ENCODE measurements at regions not wholly inside any gene's neighbourhood (a gene's known extent, or its start where the extent isn't known, plus 50 kb on each side); places are given as distances from the start of the nearest gene placed in this dataset.

- no peak for TF ChIP-seq POLR2AphosphoS5 (IDR thresholded peaks at IDR 0.05; ENCODE audit: insufficient read depth, low read depth, low read length)
- TF ChIP-seq CTCF (IDR thresholded peaks at IDR 0.05; ENCODE audit: extremely low read depth in 1 of 2, insufficient read depth in 1 of 2, low read depth in 1 of 2, low read length in 2 of 2), result no peak
- TF ChIP-seq EZH2 (IDR thresholded peaks at IDR 0.05; ENCODE audit: borderline replicate concordance, low read depth, low read length, severe bottlenecking), result no peak
- TF ChIP-seq POLR2A (IDR thresholded peaks at IDR 0.05; ENCODE audit: low read depth, low read length), result no peak
- TF ChIP-seq GATA2 (IDR thresholded peaks at IDR 0.05; ENCODE audit: insufficient read depth, insufficient read length, low read depth, low read length), result no peak
- TF ChIP-seq JUN (IDR thresholded peaks at IDR 0.05; ENCODE audit: borderline replicate concordance, insufficient read depth, insufficient read length, low read depth), result no peak
- TF ChIP-seq MAX (IDR thresholded peaks at IDR 0.05; ENCODE audit: insufficient read depth, insufficient read length), result no peak
- TF ChIP-seq MYC (IDR thresholded peaks at IDR 0.05; ENCODE audit: low read depth, low read length), result no peak
These were observed 66.1 kb downstream of the RBMX2 start for GRCh38 chrX:130467936-130468335.
